HCT116 (cell line): ENCODE measurements at regions not wholly inside any gene's neighbourhood (a gene's known extent, or its start where the extent isn't known, plus 50 kb on each side); places are given as distances from the start of the nearest gene placed in this dataset.

ENCODE experiments used
- ATAC-seq: fragments of 200-7000 bp; cut with Tn5 transposase; 2 replicates; pipeline ENCODE4 v1.9.1; 2020; ENCODE audit warnings: mild to moderate bottlenecking, moderate library complexity
- BruUV-seq: library from RNA; stranded (reverse); fragments of 400-500 nt; replicated peaks from 2 replicates; lab custom pipeline; 2021; lab: Mats Ljungman, UMichigan
- CTCF ChIA-PET: fragments of 300-600 bp; sonication (Branson Sonifier 250); formaldehyde crosslinking; loops from one replicate; lab custom pipeline; 2021; ENCODE audit warnings: antibody characterized with exemption; lab: Charles Lee
- POLR2A ChIA-PET: fragments of 300-600, 350-600 bp; sonication (Branson Sonifier 250); formaldehyde crosslinking; loops from one replicate; lab custom pipeline; 2021; ENCODE audit warnings: antibody characterized with exemption; lab: Charles Lee
- RAD21 ChIA-PET, 2 experiments: fragments of 300-600 bp; sonication (Branson Sonifier 250); formaldehyde crosslinking; loops; one replicate each; lab custom pipeline; 2023; ENCODE audit warnings: low total read pairs in 2 of 2; ENCODE audit not compliant: uncharacterized antibody in 2 of 2, unreplicated experiment in 2 of 2, low non-redundant PET in 1 of 2; lab: Charles Lee
- DNase-seq: peaks from one replicate; pipeline ENCODE4 v3.0.0-alpha.2; 2010; ENCODE audit warnings: low read depth, low spot score
- H2AFZ ChIP-seq: fragments of 200-600 bp; shearing (Covaris generic), sonication (generic); 2 replicates; pipeline ENCODE4 v1.6.1; 2017; ENCODE audit warnings: low read depth, mixed run types, mixed read lengths, antibody characterized with exemption, low read length; ENCODE audit not compliant: poor library complexity, severe bottlenecking
- H3K27ac ChIP-seq: 2 replicates; pipeline ENCODE4 v1.5.1; 2012; ENCODE audit warnings: low read depth, low read length
- H3K27me3 ChIP-seq: fragments of 200-600 bp; sonication (generic); 2 replicates; pipeline ENCODE4 v1.6.1; 2016; ENCODE audit warnings: mixed run types, low read length, mixed read lengths; ENCODE audit not compliant: insufficient read depth
- H3K36me3 ChIP-seq, 2 experiments: fragments of 200-500 bp in 1 of 2; fragments of 200-600 bp in 1 of 2; sonication (Bioruptor generic) in 1 of 2; sonication (generic) in 1 of 2; 2 replicates each; pipeline versions ENCODE4 v1.5.1 to v1.6.1; 2014 to 2016; ENCODE audit warnings: low read length in 2 of 2, inconsistent platforms in 1 of 2, mixed read lengths in 1 of 2, mixed run types in 1 of 2; ENCODE audit not compliant: insufficient read depth in 2 of 2, control insufficient read depth in 1 of 2
- H3K4me1 ChIP-seq, 2 experiments: fragments of 200-600 bp in 1 of 2; sonication (generic) in 1 of 2; 2 replicates each; pipeline versions ENCODE4 v1.5.1 to v1.6.1; 2012 to 2017; ENCODE audit warnings: low read length in 2 of 2, inconsistent platforms in 1 of 2, mild to moderate bottlenecking in 1 of 2, mixed read lengths in 1 of 2, mixed run types in 1 of 2, moderate library complexity in 1 of 2; ENCODE audit not compliant: insufficient read depth in 2 of 2, control insufficient read depth in 1 of 2
- H3K4me2 ChIP-seq: fragments of 200-600 bp; sonication (generic); 2 replicates; pipeline ENCODE4 v1.6.1; 2017; ENCODE audit warnings: mixed run types, low read length, mixed read lengths
- H3K4me3 ChIP-seq, 2 experiments: fragments of 200-600 bp in 1 of 2; sonication (generic) in 1 of 2; replicated peaks in 1 of 2; 2 replicates each; pipeline ENCODE4 v1.5.1; 2011 to 2016; ENCODE audit warnings: low read length in 2 of 2, control low read depth in 1 of 2, low read depth in 1 of 2, mild to moderate bottlenecking in 1 of 2, mixed read lengths in 1 of 2, mixed run types in 1 of 2
- H3K79me2 ChIP-seq: fragments of 200-600 bp; sonication (generic); 2 replicates; pipeline ENCODE4 v1.6.1; 2017; ENCODE audit warnings: mild to moderate bottlenecking, mixed run types, low read length, moderate library complexity, mixed read lengths; ENCODE audit not compliant: insufficient read depth
- H3K9ac ChIP-seq: fragments of 200-600 bp; sonication (generic); 2 replicates; pipeline ENCODE4 v1.6.1; 2016; ENCODE audit warnings: low read length, mixed read lengths
- H3K9me2 ChIP-seq: fragments of 200-600 bp; sonication (generic), shearing (Covaris generic); 2 replicates; pipeline ENCODE4 v1.6.1; 2017; ENCODE audit warnings: mixed run types, mild to moderate bottlenecking, moderate library complexity; ENCODE audit not compliant: insufficient read depth
- H3K9me3 ChIP-seq, 2 experiments: fragments of 200-500 bp in 1 of 2; fragments of 200-600 bp in 1 of 2; sonication (Bioruptor generic) in 1 of 2; sonication (generic) in 1 of 2; 2 replicates each; pipeline ENCODE4 v1.6.1; 2014 to 2017; ENCODE audit warnings: low read length in 2 of 2, mixed read lengths in 2 of 2, inconsistent platforms in 1 of 2, low read depth in 1 of 2, mild to moderate bottlenecking in 1 of 2, mixed run types in 1 of 2, moderate library complexity in 1 of 2; ENCODE audit not compliant: control insufficient read depth in 1 of 2, insufficient read depth in 1 of 2
- H4K20me1 ChIP-seq: fragments of 200-600 bp; sonication (generic), shearing (Covaris generic); 2 replicates; pipeline ENCODE4 v1.6.1; 2017; ENCODE audit warnings: mixed run types, mild to moderate bottlenecking, moderate library complexity; ENCODE audit not compliant: insufficient read depth
- CBX3 ChIP-seq: IDR thresholded peaks from 2 replicates; pipeline ENCODE4 v1.6.1; 2012; ENCODE audit warnings: low read depth
- CEBPB ChIP-seq: IDR thresholded peaks from 2 replicates; pipeline ENCODE4 v1.6.1; 2012; ENCODE audit warnings: low read depth
- EZH2 ChIP-seq: fragments of 200-600 bp; sonication (generic); IDR thresholded peaks from 2 replicates; pipeline ENCODE4 v1.6.1; 2017; ENCODE audit warnings: antibody characterized with exemption, mixed run types
- FOSL1 ChIP-seq: IDR thresholded peaks from 2 replicates; pipeline ENCODE4 v1.6.1; 2012; ENCODE audit warnings: low read depth
- JUND ChIP-seq: IDR thresholded peaks from 2 replicates; pipeline ENCODE4 v1.6.1; 2012
- POLR2AphosphoS5 ChIP-seq: IDR thresholded peaks from 2 replicates; pipeline ENCODE4 v1.6.1; 2011; ENCODE audit warnings: mild to moderate bottlenecking, low read depth, low read length, moderate library complexity
- RAD21 ChIP-seq: IDR thresholded peaks from 2 replicates; pipeline ENCODE4 v1.6.1; 2012; ENCODE audit warnings: low read depth, mild to moderate bottlenecking
- SIN3A ChIP-seq: IDR thresholded peaks from 2 replicates; pipeline ENCODE4 v1.6.1; 2012; ENCODE audit warnings: low read depth
- SP1 ChIP-seq: IDR thresholded peaks from 2 replicates; pipeline ENCODE4 v1.6.1; 2012; ENCODE audit warnings: low read depth
- SRF ChIP-seq: IDR thresholded peaks from 2 replicates; pipeline ENCODE4 v1.6.1; 2012; ENCODE audit warnings: low read depth
- TCF7L2 ChIP-seq: IDR thresholded peaks from 2 replicates; pipeline ENCODE4 v1.7.0; 2011; ENCODE audit warnings: borderline replicate concordance, inconsistent platforms; ENCODE audit not compliant: insufficient read depth, insufficient read length; ENCODE audit errors: extremely low read depth
- YY1 ChIP-seq: IDR thresholded peaks from 2 replicates; pipeline ENCODE4 v1.6.1; 2011; ENCODE audit warnings: low read length, low read depth, moderate library complexity, mild to moderate bottlenecking; ENCODE audit not compliant: insufficient replicate concordance; ENCODE audit errors: extremely low read depth
- ZNF274 ChIP-seq: fragments of 200-500 bp; sonication (Bioruptor generic); IDR thresholded peaks from 2 replicates; pipeline ENCODE4 v1.6.1; 2014; ENCODE audit warnings: mild to moderate bottlenecking, low read depth, low read length, inconsistent platforms
- intact Hi-C: fragments of 100-400 bp; cut with micrococcal nuclease; formaldehyde crosslinking; loops from 2 replicates; pipeline ENCODE4 v1.10.0; 2022
- TF ChIP-seq, protein P1 (sequence below): IDR thresholded peaks from 2 replicates; pipeline ENCODE4 v1.6.1; 2011; ENCODE audit warnings: mild to moderate bottlenecking, low read length, moderate library complexity; ENCODE audit not compliant: insufficient replicate concordance; ENCODE audit errors: extremely low read depth
- TF ChIP-seq, protein P2 (sequence below), 3 experiments: fragments of 200-600 bp in 1 of 3; sonication (generic) in 1 of 3; IDR thresholded peaks in 2 of 3; conservative IDR thresholded peaks in 1 of 3; 2 replicates each; pipeline ENCODE4 v1.5.1; 2012 to 2017; ENCODE audit warnings: low read depth in 2 of 3, low read length in 2 of 3, antibody characterized with exemption in 1 of 3, borderline replicate concordance in 1 of 3, control low read depth in 1 of 3, mild to moderate bottlenecking in 1 of 3, mixed read lengths in 1 of 3, mixed run types in 1 of 3, moderate library complexity in 1 of 3; ENCODE audit not compliant: insufficient read depth in 1 of 3
- TF ChIP-seq, protein P3 (sequence below): IDR thresholded peaks from 2 replicates; pipeline ENCODE4 v1.6.1; 2012

DNA sequence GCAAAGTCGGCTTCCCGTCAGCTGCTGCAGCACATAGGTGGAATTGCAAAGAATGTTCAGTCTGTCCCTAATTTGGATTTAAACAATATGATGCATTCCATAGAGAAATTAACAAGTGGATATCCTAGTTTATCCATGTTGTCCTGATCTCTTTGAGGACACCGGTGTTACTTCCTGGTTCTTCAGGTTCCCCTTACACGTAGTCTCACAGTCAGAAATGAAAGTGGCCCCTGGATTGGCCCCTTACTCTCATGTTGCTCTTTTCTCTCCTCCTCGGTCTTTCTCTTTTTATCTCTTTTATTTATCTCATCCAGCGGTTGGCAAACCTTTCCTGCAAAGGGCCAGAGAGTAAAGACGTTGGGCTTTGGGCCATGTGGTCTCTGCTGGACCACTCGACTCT lies 265.1 kb downstream of the GAS1 start:
- ChIA-PET CTCF (no interaction called here), POLR2A (no interaction called here), RAD21 (no interaction called here)
- Histone ChIP-seq H3K4me2 (no peak overlapping the region), H3K9me3 (no peaks in the 10 kb centered on the region), H3K79me2 (no peaks in the 10 kb centered on the region), H2AFZ (no peak overlapping the region), H3K4me1 (no peaks in the 10 kb centered on the region), H4K20me1 (no peaks in the 10 kb centered on the region), H3K27me3 (peaks cover 59% of the 10 kb centered on the region), H3K9me2 (no peaks in the 10 kb centered on the region), H3K36me3 (no peaks in the 10 kb centered on the region), H3K9ac (no peak overlapping the region), H3K4me3 (no peak overlapping the region), H3K27ac (no peak overlapping the region)
- DNase-seq: no peak
- TF ChIP-seq TCF7L2 (no peak), SIN3A (no peak), RAD21 (no peak), YY1 (no peak), JUND (no peak), ZNF274 (no peak), SP1 (no peak), POLR2AphosphoS5 (no peak), EZH2 (no peak), CEBPB (no peak), FOSL1 (no peak), SRF (no peak), CBX3 (no peak)
- TF ChIP-seq, protein P1, sequence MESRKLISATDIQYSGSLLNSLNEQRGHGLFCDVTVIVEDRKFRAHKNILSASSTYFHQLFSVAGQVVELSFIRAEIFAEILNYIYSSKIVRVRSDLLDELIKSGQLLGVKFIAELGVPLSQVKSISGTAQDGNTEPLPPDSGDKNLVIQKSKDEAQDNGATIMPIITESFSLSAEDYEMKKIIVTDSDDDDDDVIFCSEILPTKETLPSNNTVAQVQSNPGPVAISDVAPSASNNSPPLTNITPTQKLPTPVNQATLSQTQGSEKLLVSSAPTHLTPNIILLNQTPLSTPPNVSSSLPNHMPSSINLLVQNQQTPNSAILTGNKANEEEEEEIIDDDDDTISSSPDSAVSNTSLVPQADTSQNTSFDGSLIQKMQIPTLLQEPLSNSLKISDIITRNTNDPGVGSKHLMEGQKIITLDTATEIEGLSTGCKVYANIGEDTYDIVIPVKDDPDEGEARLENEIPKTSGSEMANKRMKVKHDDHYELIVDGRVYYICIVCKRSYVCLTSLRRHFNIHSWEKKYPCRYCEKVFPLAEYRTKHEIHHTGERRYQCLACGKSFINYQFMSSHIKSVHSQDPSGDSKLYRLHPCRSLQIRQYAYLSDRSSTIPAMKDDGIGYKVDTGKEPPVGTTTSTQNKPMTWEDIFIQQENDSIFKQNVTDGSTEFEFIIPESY: no peak
- TF ChIP-seq, protein P2, sequence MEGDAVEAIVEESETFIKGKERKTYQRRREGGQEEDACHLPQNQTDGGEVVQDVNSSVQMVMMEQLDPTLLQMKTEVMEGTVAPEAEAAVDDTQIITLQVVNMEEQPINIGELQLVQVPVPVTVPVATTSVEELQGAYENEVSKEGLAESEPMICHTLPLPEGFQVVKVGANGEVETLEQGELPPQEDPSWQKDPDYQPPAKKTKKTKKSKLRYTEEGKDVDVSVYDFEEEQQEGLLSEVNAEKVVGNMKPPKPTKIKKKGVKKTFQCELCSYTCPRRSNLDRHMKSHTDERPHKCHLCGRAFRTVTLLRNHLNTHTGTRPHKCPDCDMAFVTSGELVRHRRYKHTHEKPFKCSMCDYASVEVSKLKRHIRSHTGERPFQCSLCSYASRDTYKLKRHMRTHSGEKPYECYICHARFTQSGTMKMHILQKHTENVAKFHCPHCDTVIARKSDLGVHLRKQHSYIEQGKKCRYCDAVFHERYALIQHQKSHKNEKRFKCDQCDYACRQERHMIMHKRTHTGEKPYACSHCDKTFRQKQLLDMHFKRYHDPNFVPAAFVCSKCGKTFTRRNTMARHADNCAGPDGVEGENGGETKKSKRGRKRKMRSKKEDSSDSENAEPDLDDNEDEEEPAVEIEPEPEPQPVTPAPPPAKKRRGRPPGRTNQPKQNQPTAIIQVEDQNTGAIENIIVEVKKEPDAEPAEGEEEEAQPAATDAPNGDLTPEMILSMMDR (IDR thresholded peaks at IDR 0.05 in 2 of 3, conservative IDR thresholded peaks at IDR 0.05 in 1 of 3; ENCODE audit: borderline replicate concordance in 1 of 3, insufficient read depth in 1 of 3, low read depth in 2 of 3, low read length in 2 of 3): no peak
- TF ChIP-seq, protein P3, sequence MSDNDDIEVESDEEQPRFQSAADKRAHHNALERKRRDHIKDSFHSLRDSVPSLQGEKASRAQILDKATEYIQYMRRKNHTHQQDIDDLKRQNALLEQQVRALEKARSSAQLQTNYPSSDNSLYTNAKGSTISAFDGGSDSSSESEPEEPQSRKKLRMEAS: no peak
- no TSS peak for BruUV-seq
- intact Hi-C loops: no loop called here
- ATAC-seq: no peak
